Parathyroid adenoma (tissue), 2 donors: ENCODE measurements at regions not wholly inside any gene's neighbourhood (a gene's known extent, or its start where the extent isn't known, plus 50 kb on each side); places are given as distances from the start of the nearest gene placed in this dataset.

ENCODE experiments used
- H2AFZ ChIP-seq: fragments of 300-600 bp; sonication (generic); one replicate; pipeline ENCODE4 v1.7.0; 2017; ENCODE audit warnings: antibody characterized with exemption, mild to moderate bottlenecking
- H3K27ac ChIP-seq: fragments of 300-600 bp; sonication (generic); one replicate; pipeline ENCODE4 v1.7.0; 2017
- H3K27me3 ChIP-seq: fragments of 300-600 bp; sonication (generic); one replicate; pipeline ENCODE4 v1.7.0; 2017; ENCODE audit warnings: low read length; ENCODE audit not compliant: control insufficient read depth, insufficient read depth
- H3K36me3 ChIP-seq: fragments of 300-600 bp; sonication (generic); one replicate; pipeline ENCODE4 v1.7.0; 2017; ENCODE audit warnings: low read length; ENCODE audit not compliant: control insufficient read depth, insufficient read depth
- H3K4me1 ChIP-seq: fragments of 300-600 bp; sonication (generic); one replicate; pipeline ENCODE4 v1.7.0; 2017; ENCODE audit warnings: control low read depth
- H3K4me2 ChIP-seq: fragments of 300-600 bp; sonication (generic); one replicate; pipeline ENCODE4 v1.7.0; 2017; ENCODE audit warnings: low read length
- H3K4me3 ChIP-seq: fragments of 300-600 bp; sonication (generic); one replicate; pipeline ENCODE4 v1.7.0; 2017; ENCODE audit warnings: low read depth, low read length
- H3K79me2 ChIP-seq: fragments of 300-600 bp; sonication (generic); one replicate; pipeline ENCODE4 v1.7.0; 2017; ENCODE audit warnings: control low read depth
- H3K9ac ChIP-seq: fragments of 300-600 bp; sonication (generic); one replicate; pipeline ENCODE4 v1.7.0; 2017; ENCODE audit warnings: mild to moderate bottlenecking
- H3K9me3 ChIP-seq: fragments of 300-600 bp; sonication (generic); one replicate; pipeline ENCODE4 v1.7.0; 2017; ENCODE audit warnings: low read length; ENCODE audit not compliant: control insufficient read depth
- CTCF ChIP-seq: fragments of 300-600 bp; sonication (generic); IDR thresholded peaks from one replicate; pipeline ENCODE4 v1.7.0; 2017; ENCODE audit warnings: antibody characterized with exemption, mild to moderate bottlenecking
- donor health status: primary hyperparathyroidism.

DNA sequence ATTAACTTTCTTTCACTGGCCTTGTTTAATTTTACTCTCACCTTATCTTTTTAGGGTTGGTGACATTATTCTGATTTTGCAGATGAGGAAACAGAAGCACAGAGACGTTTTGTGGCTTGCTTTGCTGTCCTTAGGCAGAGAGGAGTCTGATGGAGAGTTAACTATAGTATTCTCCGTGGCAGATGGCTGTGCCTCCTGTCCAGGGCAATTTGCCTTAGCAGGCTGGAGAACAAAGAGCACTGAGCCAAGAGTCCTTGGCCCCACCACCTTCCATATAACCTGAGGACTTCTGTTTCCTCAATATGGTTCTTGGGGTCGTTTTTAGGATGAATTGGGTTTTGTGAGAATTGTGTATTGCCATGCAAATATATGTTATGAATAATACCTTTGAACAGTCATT, 71.4 kb upstream of the BACH2 start:
- Histone ChIP-seq H3K9me3 (no peaks in the 10 kb centered on the region), H3K27me3 (no peaks in the 10 kb centered on the region), H3K36me3 (no peaks in the 10 kb centered on the region), H2AFZ (no peak overlapping the region), H3K27ac (no peak overlapping the region), H3K4me3 (no peak overlapping the region), H3K4me1 (peaks cover 11% of the 10 kb centered on the region), H3K79me2 (no peaks in the 10 kb centered on the region), H3K4me2 (no peak overlapping the region), H3K9ac (no peak overlapping the region)
- no peak for TF ChIP-seq CTCF

DNA sequence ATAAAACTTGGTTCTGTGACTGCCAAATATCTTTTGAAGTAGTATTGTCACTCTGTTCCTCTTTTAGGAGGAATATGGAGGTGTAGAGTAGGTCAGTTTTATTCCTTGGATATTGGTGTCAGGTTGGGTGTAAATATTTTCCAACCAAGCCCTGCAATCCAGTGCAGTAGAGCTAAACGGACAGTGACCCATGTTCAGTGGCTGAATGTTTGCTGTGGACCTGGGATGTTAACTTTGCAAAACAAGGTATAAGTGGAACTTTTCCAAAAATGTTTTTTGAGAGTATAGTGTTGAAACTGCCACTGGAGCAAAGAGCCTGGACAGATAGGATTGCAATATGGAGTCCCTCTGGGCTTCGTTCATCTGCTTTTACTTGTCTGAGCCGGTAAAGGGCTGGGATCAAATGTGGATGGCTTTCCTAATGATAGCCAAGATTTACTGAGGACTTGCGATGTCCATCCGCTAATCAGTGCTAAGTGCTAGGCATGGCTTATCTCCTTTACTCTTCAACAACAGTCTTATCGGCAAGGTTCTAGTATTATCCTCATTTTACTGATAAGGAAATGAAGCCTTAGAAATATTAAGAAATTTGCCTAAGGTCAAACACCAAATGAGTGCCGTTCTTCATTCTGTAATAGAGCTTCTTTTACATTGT, 69.0 kb upstream of the BACH2 start:
- no peaks in the 10 kb centered on the region for H3K27me3 ChIP-seq
- no peak for TF ChIP-seq CTCF
- H3K9me3 ChIP-seq = no peaks in the 10 kb centered on the region
- H3K27ac ChIP-seq = no peak overlapping the region
- H3K79me2 ChIP-seq = no peaks in the 10 kb centered on the region
- H3K4me1 ChIP-seq = peaks cover 11% of the 10 kb centered on the region
- H3K4me3 ChIP-seq = no peak overlapping the region
- H3K9ac ChIP-seq = no peak overlapping the region
- H2AFZ ChIP-seq = no peak overlapping the region
- no peaks in the 10 kb centered on the region for H3K36me3 ChIP-seq
- H3K4me2 ChIP-seq = no peak overlapping the region

GRCh38 chr6:90365002-90365401, 68.4 kb upstream of the BACH2 start:
- Histone ChIP-seq H3K4me1 (peaks cover 11% of the 10 kb centered on the region), H3K27me3 (no peaks in the 10 kb centered on the region), H3K9ac (no peak overlapping the region), H2AFZ (no peak overlapping the region), H3K79me2 (no peaks in the 10 kb centered on the region), H3K4me3 (no peak overlapping the region), H3K9me3 (no peaks in the 10 kb centered on the region), H3K36me3 (no peaks in the 10 kb centered on the region), H3K4me2 (no peak overlapping the region), H3K27ac (no peak overlapping the region)
- no peak for TF ChIP-seq CTCF

DNA sequence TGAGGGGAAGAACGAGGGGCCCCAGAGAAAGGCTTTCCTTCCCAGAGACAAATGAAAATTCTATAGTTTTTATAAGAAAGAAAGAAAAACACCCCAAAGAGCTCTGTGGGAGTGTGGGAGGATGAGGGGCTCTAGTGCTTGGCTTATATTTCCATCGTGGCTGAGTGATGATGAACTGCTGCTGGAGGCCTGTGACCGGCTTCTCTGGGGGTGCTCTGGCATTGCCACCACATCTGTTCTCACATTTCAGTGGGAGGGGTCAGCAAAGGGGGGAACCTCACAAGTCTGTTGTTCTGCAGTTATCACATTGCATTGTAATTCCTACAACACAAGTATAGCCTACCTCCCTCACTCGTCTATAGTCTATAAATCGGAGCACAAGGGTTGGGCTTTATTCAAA, 67.6 kb upstream of the BACH2 start:
- Histone ChIP-seq H3K4me3 (no peak overlapping the region), H3K36me3 (no peaks in the 10 kb centered on the region), H3K27me3 (no peaks in the 10 kb centered on the region), H3K9ac (no peak overlapping the region), H3K79me2 (no peaks in the 10 kb centered on the region), H3K9me3 (no peaks in the 10 kb centered on the region), H3K27ac (no peak overlapping the region), H3K4me1 (peaks cover 8% of the 10 kb centered on the region), H2AFZ (no peak overlapping the region), H3K4me2 (no peak overlapping the region)
- TF ChIP-seq CTCF = no peak

DNA sequence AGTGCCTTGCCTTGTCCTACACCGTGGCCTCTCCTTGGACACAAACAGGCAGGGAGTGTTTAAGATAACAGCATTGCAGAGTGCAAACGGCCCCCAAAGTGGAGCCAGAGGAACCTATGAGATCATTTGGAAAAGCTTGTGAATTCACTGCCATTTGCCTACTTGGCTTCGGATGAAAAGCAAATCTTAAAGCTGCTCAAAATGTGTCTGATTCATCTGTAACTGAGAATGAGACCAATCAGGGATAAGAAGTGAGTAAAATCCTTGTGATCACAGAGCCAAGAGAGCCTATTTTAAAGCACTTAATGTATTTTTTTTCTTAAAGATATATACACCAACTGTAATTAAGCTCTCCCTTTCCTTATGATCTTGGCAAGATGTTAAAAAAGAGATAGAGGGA, 65.7 kb upstream of the BACH2 start:
- Histone ChIP-seq H3K79me2 (no peaks in the 10 kb centered on the region), H3K4me1 (no peaks in the 10 kb centered on the region), H3K27me3 (no peaks in the 10 kb centered on the region), H3K27ac (no peak overlapping the region), H3K9me3 (no peaks in the 10 kb centered on the region), H3K9ac (no peak overlapping the region), H2AFZ (no peak overlapping the region), H3K4me3 (no peak overlapping the region), H3K4me2 (no peak overlapping the region), H3K36me3 (no peaks in the 10 kb centered on the region)
- no peak for TF ChIP-seq CTCF
